ENCODE measurements at regions not wholly inside any gene's neighbourhood (a gene's known extent, or its start where the extent isn't known, plus 50 kb on each side); places are given as distances from the start of the nearest gene placed in this dataset.

DNA sequence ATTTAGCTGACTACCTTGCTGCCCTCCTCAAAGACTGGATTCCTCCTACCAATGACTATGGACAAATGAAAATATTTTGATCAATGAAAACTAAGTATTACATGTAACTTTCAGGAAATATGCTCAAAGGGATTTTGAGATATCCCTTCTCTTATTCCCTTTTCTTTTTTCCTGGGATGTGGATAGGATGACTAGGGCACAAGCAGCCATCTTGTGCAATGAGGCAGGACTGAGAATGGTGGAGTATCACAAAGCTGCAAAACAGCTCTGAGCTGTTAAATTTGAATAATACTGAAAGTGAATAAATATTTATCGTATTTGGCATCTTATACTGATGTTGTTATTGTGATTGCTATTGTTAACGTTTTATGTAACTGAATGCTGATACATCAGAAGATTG lies 333.1 kb upstream of the NUDT12 start:
- Mint-ChIP-seq H3K27ac (no peak overlapping the region), H3K9me3 (ENCODE audit: insufficient read depth) (peaks cover 10% of the 10 kb centered on the region), H3K27me3 (no peaks in the 10 kb centered on the region), H3K4me1 (no peaks in the 10 kb centered on the region), H3K4me3 (no peak overlapping the region)
- DNase-seq (no peak), ATAC-seq (ENCODE audit: low read depth) (no peak)
- Histone ChIP-seq H3K4me2 (replicated peaks; ENCODE audit: low read depth, low read length, poor library complexity, severe bottlenecking) (no peak overlapping the region), H3K9ac (ENCODE audit: low read length) (no peak overlapping the region), H2AFZ (ENCODE audit: insufficient read depth, low read depth, low read length, poor library complexity, severe bottlenecking) (no peak overlapping the region), H3K36me3 (replicated peaks in 1 of 2; ENCODE audit: control extremely low read depth in 1 of 2, control insufficient read depth in 1 of 2, extremely low read depth in 1 of 2, insufficient read depth in 2 of 2, low read length in 1 of 2) (no peaks in the 10 kb centered on the region), H3K9me3 (ENCODE audit: control extremely low read depth in 1 of 3, control insufficient read depth in 2 of 3, insufficient read depth in 1 of 3, low read length in 2 of 3) (peaks cover 0 to 7% (median 0%) of the 10 kb centered on the region in 3 donors), H3K79me2 (ENCODE audit: control insufficient read depth, insufficient read depth, low read length) (no peaks in the 10 kb centered on the region), H3K27me3 (replicated peaks in 1 of 4; ENCODE audit: control extremely low read depth in 1 of 4, control insufficient read depth in 3 of 4, insufficient read depth in 4 of 4, low read length in 3 of 4) (no peaks in the 10 kb centered on the region), H3K27ac (ENCODE audit: low read length in 2 of 2) (no peak overlapping the region), H4K20me1 (ENCODE audit: control insufficient read depth, insufficient read depth, low read length, poor library complexity, severe bottlenecking) (no peaks in the 10 kb centered on the region), H3K4me3 (ENCODE audit: control extremely low read depth in 1 of 5, extremely low read depth in 1 of 5, insufficient read depth in 1 of 5, low read depth in 2 of 5, low read length in 4 of 5) (no peak overlapping the region), H3K4me1 (ENCODE audit: control insufficient read depth in 2 of 2, insufficient read depth in 2 of 2, low read length in 2 of 2) (no peaks in the 10 kb centered on the region)
- ChIA-PET CTCF (no interaction called here), POLR2A (no interaction called here)
- WGBS (ENCODE audit: insufficient coverage), result no CpG with 5 or more reads among the region's 2 CpGs
- TF ChIP-seq EZH2 (IDR thresholded peaks at IDR 0.05; ENCODE audit: borderline replicate concordance, insufficient read depth, low read depth, low read length, poor library complexity, severe bottlenecking), result no peak
- TF ChIP-seq, protein P1, sequence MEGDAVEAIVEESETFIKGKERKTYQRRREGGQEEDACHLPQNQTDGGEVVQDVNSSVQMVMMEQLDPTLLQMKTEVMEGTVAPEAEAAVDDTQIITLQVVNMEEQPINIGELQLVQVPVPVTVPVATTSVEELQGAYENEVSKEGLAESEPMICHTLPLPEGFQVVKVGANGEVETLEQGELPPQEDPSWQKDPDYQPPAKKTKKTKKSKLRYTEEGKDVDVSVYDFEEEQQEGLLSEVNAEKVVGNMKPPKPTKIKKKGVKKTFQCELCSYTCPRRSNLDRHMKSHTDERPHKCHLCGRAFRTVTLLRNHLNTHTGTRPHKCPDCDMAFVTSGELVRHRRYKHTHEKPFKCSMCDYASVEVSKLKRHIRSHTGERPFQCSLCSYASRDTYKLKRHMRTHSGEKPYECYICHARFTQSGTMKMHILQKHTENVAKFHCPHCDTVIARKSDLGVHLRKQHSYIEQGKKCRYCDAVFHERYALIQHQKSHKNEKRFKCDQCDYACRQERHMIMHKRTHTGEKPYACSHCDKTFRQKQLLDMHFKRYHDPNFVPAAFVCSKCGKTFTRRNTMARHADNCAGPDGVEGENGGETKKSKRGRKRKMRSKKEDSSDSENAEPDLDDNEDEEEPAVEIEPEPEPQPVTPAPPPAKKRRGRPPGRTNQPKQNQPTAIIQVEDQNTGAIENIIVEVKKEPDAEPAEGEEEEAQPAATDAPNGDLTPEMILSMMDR (IDR thresholded peaks at IDR 0.05), result no peak
- intact Hi-C loops (cut with micrococcal nuclease), result no loop called here

DNA sequence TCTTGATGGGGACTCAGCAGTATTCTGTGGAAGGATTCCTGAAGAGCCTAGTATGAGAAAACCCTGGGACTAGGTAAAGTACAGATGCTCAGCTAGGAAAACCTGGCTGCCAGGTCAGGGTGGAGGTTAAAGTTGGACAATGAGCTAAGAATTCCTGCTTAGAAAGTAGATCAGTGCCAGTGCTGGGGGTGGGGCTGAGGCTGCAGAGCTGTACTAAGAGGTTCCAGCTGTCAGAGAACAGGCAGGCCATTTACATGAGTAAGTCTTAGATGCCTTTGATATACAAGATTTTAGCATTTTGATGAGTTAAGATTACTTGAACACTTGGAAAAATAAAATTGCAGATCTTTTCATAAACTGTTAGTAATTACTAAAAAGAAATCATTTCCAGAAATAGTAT lies 332.3 kb upstream of the NUDT12 start:
- H3K4me2 ChIP-seq (replicated peaks; ENCODE audit: low read depth, low read length, poor library complexity, severe bottlenecking), result no peak overlapping the region
- H3K9me3 Mint-ChIP-seq (ENCODE audit: insufficient read depth), result peaks cover 10% of the 10 kb centered on the region
- ChIA-PET POLR2A (no interaction called here), CTCF (no interaction called here)
- ATAC-seq (ENCODE audit: low read depth) (no peak), DNase-seq (no peak)
- H2AFZ ChIP-seq (ENCODE audit: insufficient read depth, low read depth, low read length, poor library complexity, severe bottlenecking), result no peak overlapping the region
- H3K4me3 Mint-ChIP-seq, result no peak overlapping the region
- no peaks in the 10 kb centered on the region for H3K27me3 Mint-ChIP-seq
- no peaks in the 10 kb centered on the region for H3K4me1 Mint-ChIP-seq
- no peak overlapping the region for H3K4me3 ChIP-seq (ENCODE audit: control extremely low read depth in 1 of 5, extremely low read depth in 1 of 5, insufficient read depth in 1 of 5, low read depth in 2 of 5, low read length in 4 of 5)
- H3K36me3 ChIP-seq (replicated peaks in 1 of 2; ENCODE audit: control extremely low read depth in 1 of 2, control insufficient read depth in 1 of 2, extremely low read depth in 1 of 2, insufficient read depth in 2 of 2, low read length in 1 of 2), result no peaks in the 10 kb centered on the region
- H3K27me3 ChIP-seq (replicated peaks in 1 of 4; ENCODE audit: control extremely low read depth in 1 of 4, control insufficient read depth in 3 of 4, insufficient read depth in 4 of 4, low read length in 3 of 4), result no peaks in the 10 kb centered on the region
- H3K9ac ChIP-seq (ENCODE audit: low read length), result no peak overlapping the region
- TF ChIP-seq EZH2 (IDR thresholded peaks at IDR 0.05; ENCODE audit: borderline replicate concordance, insufficient read depth, low read depth, low read length, poor library complexity, severe bottlenecking), result no peak
- TF ChIP-seq, protein P1 (IDR thresholded peaks at IDR 0.05), result no peak
- no peak overlapping the region for H3K27ac Mint-ChIP-seq
- H3K79me2 ChIP-seq (ENCODE audit: control insufficient read depth, insufficient read depth, low read length), result no peaks in the 10 kb centered on the region
- no peaks in the 10 kb centered on the region for H3K4me1 ChIP-seq (ENCODE audit: control insufficient read depth in 2 of 2, insufficient read depth in 2 of 2, low read length in 2 of 2)
- no peaks in the 10 kb centered on the region for H4K20me1 ChIP-seq (ENCODE audit: control insufficient read depth, insufficient read depth, low read length, poor library complexity, severe bottlenecking)
- H3K9me3 ChIP-seq (ENCODE audit: control extremely low read depth in 1 of 3, control insufficient read depth in 2 of 3, insufficient read depth in 1 of 3, low read length in 2 of 3), result peaks cover 0 to 2% (median 0%) of the 10 kb centered on the region in 3 donors
- intact Hi-C loops (cut with micrococcal nuclease), result no loop called here
- H3K27ac ChIP-seq (ENCODE audit: low read length in 2 of 2), result no peak overlapping the region
